SHP77 (cell line): ENCODE measurements at regions not wholly inside any gene's neighbourhood (a gene's known extent, or its start where the extent isn't known, plus 50 kb on each side); places are given as distances from the start of the nearest gene placed in this dataset.
A peak's percentile ranks its signal among the peaks of the same experiment; 100 is the strongest.

Source experiments
- DNase-seq, 2 experiments: peaks; one replicate each; lab custom pipeline; 2025; lab: John Stamatoyannopoulos, UW

DNA sequence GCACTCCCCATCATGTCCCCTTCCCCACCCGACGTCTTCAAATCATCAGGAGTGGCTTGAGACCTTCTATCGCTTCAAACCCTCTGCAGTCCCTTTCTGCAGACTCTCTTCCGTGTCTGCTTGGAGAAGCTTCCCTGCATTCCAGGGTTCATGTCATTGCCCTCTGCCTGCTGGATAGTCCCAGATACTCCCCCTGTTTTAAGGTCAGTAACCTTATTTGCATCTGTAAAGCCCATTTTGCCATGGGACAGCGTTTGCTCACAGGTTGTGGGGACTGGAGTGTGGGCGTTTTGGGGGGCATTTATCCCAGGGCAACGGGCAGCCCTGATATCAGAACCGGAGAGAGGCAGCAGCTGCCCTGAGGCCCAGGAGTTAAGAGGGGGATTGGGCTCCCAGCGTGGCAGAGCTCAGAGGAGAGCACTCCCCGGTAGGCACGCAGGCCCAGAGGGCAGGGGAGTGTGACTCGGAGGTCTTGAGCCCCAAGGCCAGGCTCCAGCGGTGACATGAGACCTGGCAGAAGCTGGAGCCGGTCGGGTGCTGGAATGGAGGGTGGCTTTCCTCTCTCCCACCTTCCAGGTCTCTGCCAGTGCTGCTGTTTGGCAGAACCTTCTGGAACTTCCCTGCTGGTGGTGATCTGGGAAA lies 73.8 kb downstream of the RTP5 start:
- no peak for DNase-seq

GRCh38 chr2:241943961-241944575 lies 74.5 kb downstream of the RTP5 start:
- DNase-seq: no peak

- DNase-seq: no peak
These were observed 75.3 kb downstream of the RTP5 start for GRCh38 chr2:241944821-241945220.

DNA sequence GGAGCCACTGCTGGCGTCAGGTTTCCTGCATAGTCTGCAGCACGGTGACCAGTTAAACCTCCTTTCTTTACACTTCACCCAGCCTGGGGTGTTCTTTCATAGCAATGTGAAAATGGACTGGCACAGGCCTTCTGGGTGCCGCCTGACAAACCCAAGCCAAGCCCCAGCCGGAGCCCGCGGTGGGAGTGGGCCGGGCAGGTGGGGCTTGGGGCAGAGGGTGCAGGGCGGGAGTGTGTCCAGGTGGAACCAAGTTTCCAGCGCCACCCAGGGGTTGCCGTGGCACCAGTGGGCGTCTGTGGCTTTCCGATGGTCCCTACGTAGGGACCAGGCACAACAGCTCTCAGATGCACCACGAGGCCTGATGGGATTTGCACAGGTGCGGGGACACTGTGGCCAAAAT lies 75.8 kb downstream of the RTP5 start:
- DNase-seq: no peak

GRCh38 chr2:241945803-241946202 lies 76.3 kb downstream of the RTP5 start:
- DNase-seq: no peak

GRCh38 chr2:241946306-241947003 lies 76.9 kb downstream of the RTP5 start:
- DNase-seq: no peak

GRCh38 chr2:241947004-241947350 lies 77.4 kb downstream of the RTP5 start:
- DNase-seq: no peak

DNA sequence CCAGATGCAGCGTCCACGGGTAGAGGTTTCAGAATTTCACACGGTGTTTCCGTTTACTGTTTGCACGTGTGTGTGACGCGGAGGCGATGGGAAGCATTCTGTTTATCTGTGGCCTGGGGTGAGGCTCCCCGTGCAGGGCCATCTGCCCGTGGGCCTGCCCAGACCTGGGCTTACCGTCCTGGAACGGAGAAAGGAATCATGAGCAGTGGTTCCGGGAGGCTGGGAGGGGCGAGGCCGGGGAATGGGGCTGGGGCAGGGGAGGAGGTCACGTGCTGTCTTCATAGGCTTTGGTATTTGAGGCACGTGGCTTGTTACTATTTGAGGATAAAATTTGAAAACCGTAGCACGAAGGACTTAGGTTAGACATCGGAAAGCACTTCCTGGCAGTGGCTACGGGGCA lies 77.9 kb downstream of the RTP5 start:
- no peak for DNase-seq

DNA sequence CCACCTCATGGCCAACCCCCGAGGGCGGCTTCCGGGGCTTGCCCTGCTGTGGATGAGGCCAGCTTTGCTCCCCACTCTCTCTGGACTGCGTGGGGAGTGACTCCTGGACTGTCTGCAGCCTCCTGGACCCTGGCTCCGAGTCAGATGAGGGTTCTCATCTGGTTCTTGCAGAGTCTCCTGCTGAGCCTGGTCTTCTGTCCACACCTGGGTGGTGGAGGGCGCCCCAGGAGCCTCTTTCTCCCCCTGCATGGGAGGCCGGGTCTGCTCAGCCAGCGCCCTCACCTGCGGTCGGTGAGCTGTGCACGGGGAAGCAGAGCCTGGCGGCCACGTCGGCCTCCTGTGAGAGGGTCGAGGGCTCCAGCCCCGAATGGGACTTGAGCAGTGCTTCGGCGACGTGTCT lies 78.3 kb downstream of the RTP5 start:
- no peak for DNase-seq

DNA sequence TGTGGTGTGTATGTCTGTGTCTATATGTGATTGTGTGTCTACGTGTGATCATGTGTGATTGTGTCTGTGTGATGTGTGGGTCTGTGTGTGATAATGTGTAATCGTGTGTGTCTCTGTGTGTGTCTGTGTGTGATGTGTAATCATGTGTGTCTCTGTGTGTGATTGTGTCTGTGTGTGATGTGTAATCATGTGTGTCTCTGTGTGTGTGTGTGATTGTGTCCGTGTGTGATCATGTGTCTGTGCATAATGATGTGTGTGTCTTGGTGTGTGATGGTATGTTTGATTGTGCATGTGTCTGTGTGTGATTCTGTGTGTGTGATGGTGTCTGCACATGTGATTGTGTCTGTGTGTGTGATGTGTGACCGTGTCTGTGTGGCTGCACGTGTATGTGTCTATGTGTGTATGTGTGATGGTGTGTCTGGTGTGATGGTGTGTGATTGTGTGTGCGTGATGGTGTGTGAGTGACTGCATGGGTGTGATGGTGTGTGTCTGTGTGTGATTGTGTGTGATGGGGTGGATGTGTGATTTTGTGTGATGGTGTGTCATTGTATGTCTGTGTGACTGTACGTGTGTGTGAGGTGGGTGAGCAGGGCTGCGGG lies 78.9 kb downstream of the RTP5 start:
- DNase-seq: no peak

- no peak for DNase-seq
These were observed 79.6 kb downstream of the RTP5 start for GRCh38 chr2:241948901-241949735.

DNA sequence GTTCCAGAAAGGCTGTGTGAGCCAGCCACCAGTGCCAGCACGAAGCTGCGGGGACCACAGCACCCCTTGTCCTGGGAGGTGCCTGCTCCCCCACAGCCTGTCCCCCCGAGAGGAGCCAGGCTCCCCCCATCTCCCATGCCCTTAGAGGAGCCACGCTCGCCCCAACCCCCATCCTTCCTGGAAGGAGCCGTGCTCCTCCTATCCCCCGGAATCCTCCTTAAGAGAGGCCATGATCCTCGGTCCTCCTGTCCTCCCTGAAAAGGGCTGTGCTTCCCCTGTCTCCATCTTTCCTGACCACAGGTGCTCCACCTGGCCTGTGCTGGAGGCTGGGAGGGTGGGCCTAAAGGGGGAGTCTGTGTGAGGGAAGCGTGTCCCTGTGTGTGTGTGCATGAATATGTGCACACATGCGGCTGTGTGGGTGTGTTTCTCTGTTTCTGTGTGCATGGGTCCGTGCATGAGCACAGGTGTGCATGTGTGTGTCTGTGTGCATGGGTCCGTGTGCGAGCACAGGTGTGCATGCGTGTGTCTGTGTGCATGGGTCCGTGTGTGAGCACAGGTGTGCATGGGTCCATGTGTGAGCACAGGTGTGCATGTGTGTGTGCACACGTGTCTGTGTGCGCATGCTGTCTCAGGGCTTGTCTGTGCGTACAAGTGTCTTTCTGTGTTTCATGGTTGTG lies 80.3 kb downstream of the RTP5 start:
- DNase-seq: no peak

GRCh38 chr2:241950413-241951315 lies 81.1 kb downstream of the RTP5 start:
- DNase-seq: peak; percentile 66 to 70

DNA sequence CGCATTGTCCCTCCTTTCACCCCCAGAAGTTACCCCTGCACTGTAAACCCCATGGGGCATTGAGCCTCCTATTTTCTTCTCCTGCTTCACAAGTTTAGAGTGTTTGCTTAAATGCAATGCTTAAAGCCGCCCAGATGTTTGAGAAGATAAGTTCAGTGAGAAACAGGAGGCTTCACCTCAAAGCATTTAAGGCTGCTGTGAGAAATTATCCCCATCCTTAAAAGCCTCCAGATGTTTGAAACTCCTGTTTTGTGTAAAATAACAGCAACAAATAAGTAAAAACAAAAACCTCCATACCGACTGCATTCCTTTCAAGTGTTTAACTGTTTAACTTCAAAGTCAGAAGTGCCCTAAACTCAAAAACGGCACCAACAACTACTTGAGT lies 81.8 kb downstream of the RTP5 start:
- no peak for DNase-seq

- no peak for DNase-seq
These were observed 82.4 kb downstream of the RTP5 start for GRCh38 chr2:241951920-241952319.

DNA sequence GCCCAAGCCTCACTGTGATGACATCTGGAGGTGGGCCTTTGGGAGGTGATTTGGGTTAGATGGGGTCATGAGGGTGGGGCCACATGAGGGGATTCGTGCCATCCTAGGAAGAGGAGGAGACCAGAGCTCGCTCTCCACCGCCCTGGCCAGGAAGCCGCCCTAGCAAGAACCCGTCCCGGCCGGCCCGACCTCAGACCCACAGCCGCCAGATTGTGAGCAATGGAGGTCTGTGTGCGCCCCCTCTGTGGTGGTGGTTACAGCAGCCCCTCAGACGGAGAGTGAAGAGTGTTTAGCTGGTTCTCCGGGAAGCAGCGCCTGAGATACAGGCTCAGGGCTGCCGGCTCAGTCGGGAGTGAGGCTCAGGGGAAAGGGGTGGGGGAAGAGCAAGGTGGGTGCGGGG lies 83.3 kb downstream of the RTP5 start:
- no peak for DNase-seq

DNA sequence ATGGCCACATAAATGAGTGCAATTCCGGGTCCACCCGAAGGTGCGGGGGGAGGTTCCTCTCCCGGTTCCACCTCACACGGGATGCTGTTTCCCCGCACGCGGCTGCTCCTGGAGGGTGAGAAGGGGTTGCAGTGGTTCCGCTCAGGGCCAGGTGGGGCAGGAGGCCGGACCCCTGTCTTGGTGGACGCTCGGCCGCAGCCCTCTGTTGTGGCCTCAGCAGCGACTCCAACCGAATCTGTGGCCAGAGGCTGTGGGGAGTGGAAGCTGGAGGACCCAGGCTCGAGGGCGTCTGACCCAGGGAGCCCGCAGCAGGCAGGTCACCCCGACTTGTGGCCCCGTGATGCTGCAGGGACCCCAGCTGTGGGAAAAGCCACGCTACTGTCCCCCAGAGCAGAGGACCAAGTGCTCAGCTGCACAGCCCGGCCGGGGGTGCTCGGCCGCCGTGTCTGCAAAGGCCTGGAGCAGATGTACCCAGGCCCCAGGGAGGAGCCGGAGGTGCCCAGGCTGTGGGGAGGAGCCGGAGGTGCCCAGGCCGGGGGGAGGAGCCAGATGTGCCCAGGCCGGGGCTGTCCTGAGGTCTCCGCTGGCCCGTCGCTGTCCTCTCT lies 83.9 kb downstream of the RTP5 start:
- no peak for DNase-seq

DNA sequence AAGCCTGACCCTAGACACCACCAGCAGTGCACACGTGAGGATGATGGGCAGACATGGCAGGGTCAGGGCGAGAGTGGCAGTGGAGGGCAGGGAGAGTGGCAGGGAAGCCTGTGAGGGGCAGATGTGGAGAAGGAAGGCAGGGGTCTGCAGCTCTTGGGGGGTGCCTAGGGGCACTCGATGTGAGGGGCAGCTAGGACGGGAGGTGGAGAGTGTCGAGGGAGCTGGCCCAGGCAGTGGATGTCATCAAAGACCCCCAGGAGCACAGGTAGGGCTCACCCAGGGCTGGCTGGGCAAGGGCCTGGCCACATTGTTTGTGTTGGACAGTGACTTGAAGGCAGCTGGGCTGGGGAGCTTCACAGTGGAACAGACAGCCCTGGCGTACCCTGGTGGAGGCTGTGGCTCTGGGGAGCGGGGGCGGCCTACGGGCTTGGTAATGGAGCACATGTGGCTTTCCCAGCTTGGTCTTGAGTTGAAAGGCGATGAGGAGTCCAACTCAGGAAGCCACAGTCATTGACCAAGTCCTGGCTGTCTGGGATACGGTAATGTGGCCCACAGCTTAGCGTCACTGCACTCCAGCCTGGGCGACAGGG lies 87.1 kb downstream of the RTP5 start:
- DNase-seq: no peak

- DNase-seq: no peak
These were observed 87.7 kb downstream of the RTP5 start for GRCh38 chr2:241957276-241957675.
